NCI-H446 treated with DMSO at 0.1 percent for 48 hours (cell line): ENCODE measurements at regions not wholly inside any gene's neighbourhood (a gene's known extent, or its start where the extent isn't known, plus 50 kb on each side); places are given as distances from the start of the nearest gene placed in this dataset.

ENCODE experiments used
- DNase-seq: peaks from one replicate; lab custom pipeline; 2025; lab: John Stamatoyannopoulos, UW

DNA sequence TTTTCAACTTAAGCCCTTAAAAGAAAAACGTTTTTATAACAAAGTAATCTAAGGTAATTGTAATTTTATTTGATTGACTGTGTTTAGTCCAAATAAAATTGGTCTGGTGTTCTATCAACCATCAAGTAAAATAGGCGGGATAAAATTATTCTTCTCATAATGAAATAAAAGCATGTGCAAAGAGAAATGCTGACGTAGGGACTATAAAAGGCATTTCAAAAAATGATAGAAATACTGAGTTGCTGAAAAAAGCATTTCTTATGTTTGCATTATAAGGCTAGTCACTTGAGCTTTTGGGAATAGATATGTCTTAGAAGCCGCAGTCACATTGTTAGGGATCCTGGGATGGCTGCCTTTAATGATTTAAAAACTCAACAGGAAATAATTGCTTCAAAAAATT is 608.0 kb upstream of the JAG1 start:
- no peak for DNase-seq

DNA sequence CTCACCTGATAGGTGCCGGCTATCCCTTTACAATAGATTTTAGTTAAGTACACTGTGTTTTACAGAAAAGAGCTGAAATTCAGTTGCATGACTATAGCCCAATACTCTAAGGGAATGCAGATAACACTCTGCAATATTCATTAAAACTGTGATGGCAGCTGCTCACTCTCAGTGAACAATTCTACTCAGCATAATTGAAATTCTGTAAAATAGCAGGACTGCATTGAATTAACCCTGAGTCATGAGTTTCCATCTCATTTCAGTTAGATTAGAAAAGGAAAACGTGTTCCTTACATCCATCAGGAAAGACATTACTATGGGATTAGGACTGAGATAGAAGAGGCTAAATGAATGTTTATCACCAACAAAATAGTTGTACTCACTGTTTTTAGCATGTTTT is 613.3 kb upstream of the JAG1 start:
- no peak for DNase-seq

DNA sequence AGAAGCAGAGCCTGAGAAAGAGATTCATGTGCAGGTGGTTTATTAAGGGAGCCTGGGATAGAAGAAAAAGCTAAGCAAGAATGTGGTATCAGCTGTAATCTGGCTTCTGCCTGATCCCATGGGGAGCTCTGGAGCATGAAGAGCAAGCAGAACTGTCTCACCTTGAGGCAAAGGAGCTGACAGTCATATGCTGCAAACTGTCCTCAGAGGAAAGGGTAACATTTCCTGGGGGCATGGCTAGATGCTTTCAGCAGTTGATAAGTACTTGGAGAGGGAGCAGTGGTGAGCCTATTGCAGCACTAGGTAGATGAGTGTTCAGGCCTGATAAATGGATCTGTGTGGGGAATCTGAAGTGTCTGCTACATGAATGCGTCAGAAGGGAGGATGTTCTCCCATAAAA is 621.5 kb upstream of the BTBD3 start:
- DNase-seq, result no peak

DNA sequence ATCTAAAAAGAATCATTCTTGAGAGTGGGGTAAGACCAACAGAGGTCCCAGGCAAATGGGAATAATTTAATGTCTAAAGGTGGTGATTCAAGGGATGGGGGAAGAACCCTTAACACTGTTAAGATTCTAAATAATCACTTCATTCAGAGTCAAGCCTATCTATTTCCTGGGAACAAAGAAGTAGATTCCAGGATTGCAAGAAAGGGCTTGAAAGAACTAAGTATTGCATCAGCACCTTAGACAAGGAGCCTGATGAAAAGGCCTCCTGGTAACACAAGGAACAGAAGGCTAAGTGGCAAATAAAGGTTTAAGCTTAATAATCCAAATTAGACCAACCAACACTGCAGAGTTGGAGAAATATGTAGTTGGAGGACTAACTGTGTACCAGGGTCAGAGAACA is 620.7 kb upstream of the BTBD3 start:
- no peak for DNase-seq

DNA sequence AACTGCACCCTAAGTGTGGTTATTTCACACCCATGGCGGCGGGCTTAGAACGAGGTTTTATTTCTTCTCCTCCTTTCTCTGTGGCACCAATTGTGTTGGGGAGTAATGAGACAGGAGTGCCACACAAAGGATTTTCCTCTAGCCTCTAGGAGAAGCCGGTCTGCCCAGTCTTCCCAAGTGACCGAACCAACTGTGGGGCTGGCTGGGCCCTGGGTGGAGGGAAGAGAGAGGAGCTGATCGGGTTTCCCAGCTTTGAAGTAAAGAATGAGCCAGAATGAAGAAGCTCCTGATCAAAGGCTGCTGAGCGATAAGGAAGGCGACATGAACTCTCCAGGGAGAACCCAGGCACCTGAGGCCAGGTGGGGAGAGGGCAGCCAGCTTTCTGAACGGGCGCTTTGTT is 616.0 kb upstream of the BTBD3 start:
- no peak for DNase-seq

DNA sequence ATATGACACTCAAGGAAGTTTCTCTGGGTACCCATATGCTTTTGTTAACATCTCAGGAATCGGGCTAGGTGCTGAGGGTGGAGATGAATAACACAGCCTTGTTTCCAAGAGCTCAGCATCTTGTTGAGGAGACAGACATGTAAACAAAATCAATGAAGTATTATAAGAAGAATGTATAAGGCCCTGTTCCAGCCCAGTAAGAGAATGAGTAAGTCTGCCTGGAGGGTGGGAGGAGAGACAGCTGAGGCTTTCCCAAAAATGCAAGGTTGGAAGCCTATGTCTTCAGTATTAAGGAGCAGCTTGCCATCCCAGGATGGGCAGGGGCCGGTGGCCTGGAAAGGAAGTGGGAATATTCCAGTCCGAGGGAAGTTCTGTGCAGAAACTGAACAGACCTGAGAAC is 615.3 kb upstream of the BTBD3 start:
- DNase-seq, result no peak

DNA sequence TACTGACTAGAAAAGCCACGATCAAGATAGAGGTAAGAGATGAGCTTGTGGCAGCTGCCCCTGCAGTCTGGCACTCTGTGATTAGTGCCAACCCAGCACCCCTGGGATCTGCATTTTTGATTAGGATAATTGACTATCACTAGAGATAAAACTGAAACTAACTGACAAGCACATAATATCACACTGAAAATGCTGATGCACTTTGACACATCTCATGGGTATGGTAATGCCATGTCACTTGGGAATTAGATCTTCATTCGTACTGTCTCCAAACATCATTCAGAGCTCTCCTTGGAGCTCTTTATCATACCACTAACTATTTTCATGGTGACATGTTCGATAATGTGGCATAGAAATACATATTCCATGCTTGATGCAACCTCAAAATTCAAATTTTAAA is 612.9 kb upstream of the BTBD3 start:
- DNase-seq, result no peak

DNA sequence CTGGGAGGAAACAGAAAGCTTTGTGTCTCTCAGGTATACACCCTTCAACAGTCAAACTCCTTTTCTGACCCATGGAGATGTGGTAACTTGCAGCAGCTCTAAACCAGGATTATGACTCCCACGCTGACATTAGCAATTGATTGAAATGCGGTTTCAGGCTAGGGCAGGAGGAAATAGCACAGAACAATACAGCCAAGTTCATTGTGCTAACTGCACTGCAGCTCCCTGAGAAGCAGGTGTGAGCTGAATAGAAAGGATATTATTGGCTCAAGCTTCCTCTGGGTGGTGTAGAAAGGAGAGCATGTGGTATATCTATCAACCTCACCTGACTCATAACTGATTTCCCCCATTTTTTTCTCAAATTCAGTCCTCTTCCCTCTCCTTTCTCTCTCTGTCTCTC is 612.3 kb upstream of the BTBD3 start:
- no peak for DNase-seq

DNA sequence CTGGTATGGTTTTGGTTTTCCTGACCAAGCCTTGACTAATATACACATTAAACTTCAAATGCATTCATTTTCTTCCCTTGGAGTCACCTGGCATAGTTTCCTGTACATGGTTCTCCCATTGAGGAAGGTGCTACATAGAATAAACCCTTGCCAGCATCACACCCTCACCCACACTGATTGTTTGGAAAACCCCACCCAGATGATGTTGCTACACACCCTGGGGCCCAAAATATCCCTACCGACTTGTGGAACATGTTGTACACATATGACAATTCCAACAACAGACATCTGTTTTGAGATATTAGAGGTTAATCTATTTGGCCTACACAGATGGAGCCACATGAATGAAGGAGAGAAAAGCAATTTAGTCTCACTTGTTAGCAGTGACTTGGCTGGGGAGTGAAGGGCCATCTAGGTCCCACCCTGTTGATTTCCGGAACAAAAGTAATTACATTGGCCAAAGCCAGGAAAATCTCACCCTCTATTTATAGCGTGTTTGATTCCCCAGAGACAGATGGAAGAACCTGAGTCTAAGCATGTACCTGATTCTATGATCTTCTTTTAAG is 606.0 kb upstream of the BTBD3 start:
- DNase-seq, result no peak

DNA sequence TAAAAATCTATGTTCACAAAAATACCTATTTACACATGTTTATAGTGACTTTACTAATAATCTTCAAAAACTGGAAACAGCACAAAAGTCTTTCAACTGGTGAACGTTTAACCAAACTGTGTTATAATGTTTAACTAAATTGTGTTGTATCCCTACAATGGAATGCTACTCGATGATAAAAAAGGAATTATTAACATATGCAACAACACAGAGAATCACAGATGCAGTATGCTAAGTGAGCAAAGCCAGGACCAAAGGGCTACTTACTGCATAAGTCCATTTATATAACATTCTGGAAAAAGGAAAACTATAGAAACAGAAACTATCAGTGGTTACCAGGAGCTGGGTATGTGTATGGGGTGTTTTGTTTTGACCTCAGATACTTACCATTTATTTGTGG is 602.2 kb upstream of the BTBD3 start:
- DNase-seq, result no peak

DNA sequence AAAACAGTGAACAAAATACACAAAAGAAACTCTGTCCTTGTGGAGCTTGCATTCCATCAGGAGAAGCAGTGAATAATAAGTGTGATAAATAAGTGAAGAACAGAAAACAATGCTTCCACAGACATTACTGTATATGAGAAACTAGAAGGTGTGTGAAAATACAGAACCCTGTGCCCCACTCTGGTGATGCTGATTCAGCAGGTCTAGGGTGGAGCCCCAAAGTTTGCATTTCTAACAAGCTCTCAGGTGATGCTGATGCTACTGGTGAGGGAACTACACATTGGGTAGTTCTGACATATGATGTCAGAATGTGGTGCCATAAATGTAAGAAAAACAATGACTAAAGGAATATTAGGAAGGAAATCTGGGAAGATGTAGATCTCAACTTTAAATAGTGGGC is 601.4 kb upstream of the BTBD3 start:
- DNase-seq, result no peak

DNA sequence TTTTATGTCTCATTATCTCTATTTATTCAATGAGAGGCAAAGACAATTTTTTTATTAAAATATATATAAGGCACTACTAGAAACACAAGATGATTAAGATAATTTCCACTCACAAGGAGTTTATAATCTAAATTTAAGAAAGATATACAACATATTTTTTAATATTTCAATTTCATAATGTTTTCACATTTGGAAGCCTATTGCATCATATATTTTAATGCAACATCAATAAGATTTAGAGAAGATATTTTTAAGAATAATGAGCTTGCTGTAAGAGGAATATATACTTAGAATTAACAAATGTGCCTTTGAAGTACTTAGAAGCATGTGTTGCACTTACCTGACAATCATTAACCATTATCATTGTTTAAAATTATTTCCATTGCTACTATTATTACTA is 597.7 kb upstream of the BTBD3 start:
- DNase-seq, result no peak

DNA sequence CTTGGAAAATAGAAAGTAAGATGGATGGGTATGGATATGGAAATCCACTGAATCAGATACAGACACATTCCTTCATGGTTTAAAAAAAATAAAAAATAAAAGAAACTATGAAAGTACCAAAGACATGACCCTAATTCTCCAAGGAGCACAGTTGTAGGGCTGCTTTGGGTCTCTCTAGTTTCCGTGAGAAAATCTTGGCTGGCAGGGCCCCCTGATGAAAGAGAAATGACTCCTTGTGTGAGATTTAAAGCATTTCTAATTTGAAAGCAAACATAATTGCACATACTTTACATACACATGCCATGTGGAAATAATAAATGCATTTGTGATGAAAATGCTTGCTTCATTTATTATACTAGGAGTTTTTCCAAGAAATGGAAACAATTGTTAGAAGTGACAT is 593.9 kb upstream of the BTBD3 start:
- DNase-seq, result no peak

DNA sequence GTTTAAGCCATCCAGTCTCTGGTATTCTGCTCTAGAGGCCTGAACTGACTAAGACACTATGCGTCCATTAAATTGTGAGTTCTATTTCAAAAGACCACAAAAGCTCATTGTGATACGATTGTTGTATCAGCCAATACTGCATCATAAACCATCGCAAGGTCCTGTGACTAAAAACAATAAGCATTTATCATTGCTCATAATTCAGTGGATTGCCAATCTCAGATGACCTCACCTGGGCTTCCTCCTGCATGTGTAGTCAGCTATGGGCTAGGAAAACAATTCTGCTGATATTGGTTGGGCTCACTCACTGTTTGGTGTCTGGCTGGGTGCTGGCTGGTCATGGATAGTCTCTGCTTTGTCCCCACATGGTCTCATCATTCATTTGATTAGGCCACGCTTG is 592.7 kb upstream of the BTBD3 start:
- no peak for DNase-seq

DNA sequence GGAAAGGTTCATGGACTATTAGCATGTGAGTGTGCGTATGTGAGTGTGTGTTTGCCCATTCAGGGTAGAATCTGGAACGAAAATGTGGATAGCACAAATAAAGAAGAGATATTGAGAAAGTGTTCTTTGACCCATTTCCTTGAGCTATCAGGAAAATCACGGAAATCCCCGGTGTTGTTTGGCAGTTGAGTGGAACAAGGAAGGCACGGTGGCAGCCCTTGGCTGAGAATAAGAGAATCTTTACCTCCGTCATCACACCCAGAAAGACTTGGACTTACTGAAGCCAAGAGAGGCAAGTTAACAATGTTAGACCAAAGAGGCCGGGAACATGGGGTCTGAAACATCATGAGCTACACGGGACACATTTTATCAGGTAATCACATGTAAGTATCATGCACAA is 588.9 kb upstream of the BTBD3 start:
- no peak for DNase-seq

DNA sequence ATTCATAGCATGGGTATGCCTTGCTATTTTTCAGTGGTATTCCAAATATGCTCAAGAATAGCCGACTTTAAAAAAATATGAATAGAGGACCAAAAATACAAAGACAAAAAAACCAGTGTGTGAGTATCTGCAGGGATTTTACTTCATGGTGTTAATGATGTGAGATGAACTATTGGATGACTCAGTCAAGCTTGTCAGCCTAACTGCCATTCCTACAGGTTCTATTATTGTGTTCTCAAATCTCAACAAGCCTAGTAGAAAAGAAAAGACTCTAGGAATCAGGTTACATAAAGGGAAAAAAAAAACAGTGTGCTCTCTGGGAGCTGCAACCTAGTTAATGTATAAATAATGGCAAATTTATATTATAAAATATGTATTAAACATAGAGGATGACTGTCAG is 588.4 kb upstream of the BTBD3 start:
- no peak for DNase-seq

DNA sequence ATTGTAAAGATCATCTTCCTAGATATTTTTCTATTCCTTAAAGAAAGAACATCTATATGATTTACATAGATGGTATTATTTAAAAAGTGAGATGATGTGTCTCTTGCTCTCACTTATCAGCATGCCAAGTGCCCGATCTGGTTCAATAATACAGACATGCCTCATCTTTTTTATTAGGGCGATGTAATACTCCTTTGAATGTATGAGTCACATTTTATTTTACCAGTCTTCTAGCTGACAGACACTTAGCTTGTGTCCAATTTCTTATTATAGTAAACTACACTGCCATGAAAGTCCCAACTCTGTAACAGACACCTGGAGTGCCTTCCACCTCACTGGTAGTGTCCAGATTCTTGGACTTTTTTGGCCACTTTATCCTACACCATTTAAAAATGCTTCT is 586.6 kb upstream of the BTBD3 start:
- no peak for DNase-seq

DNA sequence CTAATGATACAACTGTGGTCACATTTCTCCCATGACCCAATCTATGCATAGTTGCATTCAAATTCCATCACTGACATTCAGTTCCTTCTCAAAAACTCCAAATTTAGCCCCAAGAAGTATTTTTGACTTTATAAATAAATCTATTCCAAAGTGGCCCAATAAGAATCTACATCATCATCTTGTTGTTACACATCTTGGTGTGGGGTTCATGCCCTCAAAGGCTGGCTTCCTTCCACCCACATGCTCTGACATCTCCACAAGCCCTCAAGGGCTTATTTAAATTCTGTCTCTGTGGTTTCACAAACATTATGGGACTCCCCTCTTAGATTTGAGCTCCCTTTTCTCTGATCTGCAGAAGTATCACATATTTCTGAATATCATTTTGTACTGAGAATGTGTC is 585.3 kb upstream of the BTBD3 start:
- DNase-seq, result no peak

DNA sequence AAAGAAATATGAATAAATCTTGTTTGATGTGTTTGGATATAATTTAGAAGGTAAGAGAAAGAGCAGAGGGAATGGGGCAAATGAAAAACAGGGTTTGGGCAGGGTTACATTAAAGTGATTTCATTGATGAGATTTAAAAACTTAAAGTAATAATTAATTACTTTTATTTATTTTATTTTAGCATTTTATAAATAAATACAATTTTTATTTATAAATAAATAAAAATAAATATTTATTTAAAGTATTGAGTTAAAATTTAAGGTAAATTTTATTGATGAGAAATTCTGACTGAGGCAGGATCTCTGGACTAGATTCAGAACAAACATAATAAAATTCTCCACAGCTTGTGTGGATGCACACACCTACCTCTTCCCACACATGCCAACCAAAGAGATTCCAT is 584.1 kb upstream of the BTBD3 start:
- no peak for DNase-seq

DNA sequence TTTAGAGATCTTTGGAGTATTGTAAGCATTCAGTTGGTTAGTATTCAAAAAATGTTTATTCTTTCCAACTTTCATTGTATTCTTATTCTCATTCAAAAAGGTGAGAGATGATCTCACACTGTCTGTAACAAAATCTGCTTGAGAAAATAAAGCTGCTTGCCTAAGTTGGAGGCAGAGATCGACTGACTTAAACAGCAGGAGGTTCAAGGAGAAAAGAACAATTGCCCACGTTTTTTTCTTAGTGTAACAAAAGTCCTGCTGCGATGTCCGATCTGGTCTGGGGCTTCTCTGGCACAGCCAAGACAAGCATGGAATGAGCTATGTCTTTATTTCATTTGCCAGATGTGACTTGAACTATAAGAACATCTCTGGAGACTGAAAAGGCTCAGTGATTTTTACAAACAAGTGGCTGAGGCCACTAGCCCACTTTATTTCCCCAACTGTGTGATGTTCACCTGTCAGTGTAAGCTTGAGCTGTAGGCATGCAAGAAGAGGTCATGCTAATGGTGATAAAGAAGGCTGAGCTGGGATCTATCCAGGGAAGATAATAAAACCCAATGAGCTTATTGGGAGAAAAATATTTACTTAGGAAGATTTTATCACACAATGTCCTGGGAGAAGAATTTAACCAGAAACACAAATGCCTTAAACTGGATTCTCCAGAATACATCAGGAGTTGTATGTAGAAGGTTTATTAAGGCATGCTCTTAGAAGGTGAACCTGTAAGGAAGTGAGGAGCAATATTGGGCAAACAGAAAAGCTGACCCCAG is 580.1 kb upstream of the BTBD3 start:
- no peak for DNase-seq

DNA sequence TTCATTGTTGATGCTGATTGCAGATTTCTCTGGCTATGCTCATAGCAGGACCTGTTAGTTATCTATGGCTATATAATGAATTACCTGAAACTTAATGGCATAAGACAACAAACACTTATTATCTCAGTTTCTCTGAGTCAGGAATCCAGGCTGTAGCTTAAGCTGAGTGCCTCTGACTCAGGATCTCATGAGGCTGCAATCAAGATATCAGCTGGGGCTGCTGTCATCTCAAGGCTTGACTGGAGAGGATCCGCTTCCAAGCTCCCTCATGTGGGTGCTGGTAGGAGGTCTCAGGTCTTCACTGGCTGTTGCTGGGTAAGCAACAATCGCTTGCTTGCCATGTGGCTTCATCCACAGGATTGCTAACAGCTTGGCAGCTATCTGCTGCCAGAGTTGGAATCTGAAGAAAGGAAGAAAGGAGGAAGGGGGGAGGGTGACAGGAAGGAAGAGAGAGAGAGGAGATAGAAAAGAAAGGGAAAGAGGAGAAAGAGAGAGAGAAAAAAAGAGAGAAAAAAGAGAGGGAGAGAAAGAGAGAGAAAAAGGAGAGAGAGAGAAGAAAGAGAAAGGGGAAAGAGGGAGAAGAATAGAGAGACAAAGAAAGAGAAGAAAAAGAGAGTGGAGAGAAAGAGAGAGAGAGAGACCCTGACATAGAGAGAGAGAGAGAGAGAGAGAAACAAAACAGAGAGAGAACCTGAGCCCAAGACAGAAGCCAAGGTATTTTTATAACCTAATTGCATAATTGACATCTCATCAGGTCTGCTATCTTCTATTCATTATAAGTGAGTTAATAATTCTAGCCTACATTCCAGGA is 579.0 kb upstream of the BTBD3 start:
- no peak for DNase-seq

DNA sequence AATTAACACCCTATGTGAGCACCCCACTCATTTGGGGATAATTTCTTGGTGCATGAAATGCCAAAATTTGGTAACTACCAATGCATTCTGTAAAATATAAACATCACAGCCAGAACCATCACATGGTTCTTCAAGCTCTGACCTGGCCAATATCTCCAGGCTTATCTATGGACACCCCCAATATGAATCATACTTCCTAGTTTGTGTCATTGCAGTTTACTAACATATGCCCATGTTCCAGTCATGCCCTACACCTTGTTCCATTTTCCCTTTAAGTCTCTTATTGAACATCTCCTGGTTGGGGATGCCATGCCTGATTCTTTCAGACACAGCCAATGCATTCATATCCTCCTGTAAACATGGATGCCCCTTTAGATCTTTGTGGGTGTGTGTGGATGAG is 572.8 kb upstream of the BTBD3 start:
- no peak for DNase-seq

DNA sequence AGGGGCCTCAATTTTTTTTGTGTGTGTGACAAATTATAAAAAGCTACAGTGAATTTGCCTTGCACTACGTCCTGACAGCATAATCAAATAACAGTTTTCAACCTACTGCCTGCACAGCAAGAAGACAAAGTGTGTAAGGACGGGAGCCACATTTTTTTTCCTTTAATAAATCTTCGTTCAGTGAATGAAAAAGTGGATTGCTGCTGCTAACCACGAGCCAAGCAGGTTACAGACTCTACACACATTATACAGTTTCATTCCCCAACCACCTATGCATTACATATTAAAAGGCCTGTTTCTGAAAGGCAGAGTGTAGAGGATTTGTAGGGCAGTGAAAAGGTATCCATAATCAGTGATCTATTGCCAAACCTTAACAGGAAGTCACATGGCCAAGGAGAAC is 570.0 kb upstream of the BTBD3 start:
- no peak for DNase-seq
